Trophoblast cell (in vitro differentiated cells and primary cell): ENCODE measurements at regions not wholly inside any gene's neighbourhood (a gene's known extent, or its start where the extent isn't known, plus 50 kb on each side); places are given as distances from the start of the nearest gene placed in this dataset.
A peak's percentile ranks its signal among the peaks of the same experiment; 100 is the strongest.

Source experiments
- DNase-seq, 2 donors: peaks; one replicate each; pipeline ENCODE4 v3.0.0-alpha.2; 2016
- H2AFZ ChIP-seq: 2 replicates; pipeline ENCODE4 v1.6.1; 2013; ENCODE audit warnings: low read length, moderate library complexity, mild to moderate bottlenecking; ENCODE audit not compliant: insufficient read depth, poor library complexity
- H2AK5ac ChIP-seq: 2 replicates; pipeline ENCODE4 v1.6.1; 2013; ENCODE audit warnings: mild to moderate bottlenecking, low read length
- H2BK120ac ChIP-seq: 2 replicates; pipeline ENCODE4 v1.6.1; 2013; ENCODE audit warnings: low read length, mild to moderate bottlenecking, moderate library complexity; ENCODE audit not compliant: insufficient read depth, poor library complexity
- H2BK12ac ChIP-seq: 2 replicates; pipeline ENCODE4 v1.6.1; 2013; ENCODE audit warnings: mild to moderate bottlenecking, low read length, moderate library complexity
- H2BK5ac ChIP-seq: 2 replicates; pipeline ENCODE4 v1.6.1; 2013; ENCODE audit warnings: low read length, low read depth, moderate library complexity, mild to moderate bottlenecking; ENCODE audit not compliant: poor library complexity
- H3K14ac ChIP-seq: 2 replicates; pipeline ENCODE4 v1.6.1; 2013; ENCODE audit warnings: mild to moderate bottlenecking, low read length
- H3K18ac ChIP-seq: 2 replicates; pipeline ENCODE4 v1.6.1; 2013; ENCODE audit warnings: mild to moderate bottlenecking, low read length
- H3K23ac ChIP-seq: 2 replicates; pipeline ENCODE4 v1.6.1; 2013; ENCODE audit warnings: low read length
- H3K27ac ChIP-seq: 2 replicates; pipeline ENCODE4 v1.5.1; 2013; ENCODE audit warnings: low read depth, mild to moderate bottlenecking, inconsistent platforms, low read length, moderate library complexity
- H3K27me3 ChIP-seq: 2 replicates; pipeline ENCODE4 v1.6.1; 2013; ENCODE audit warnings: inconsistent platforms, mild to moderate bottlenecking, low read length, moderate library complexity; ENCODE audit not compliant: insufficient read depth
- H3K36me3 ChIP-seq, 2 experiments: 1 replicate in 1 of 2; 2 replicates in 1 of 2; pipeline ENCODE4 v1.6.1; 2013; ENCODE audit warnings: low read length in 2 of 2, mild to moderate bottlenecking in 2 of 2, moderate library complexity in 1 of 2; ENCODE audit not compliant: insufficient read depth in 2 of 2, control insufficient read depth in 1 of 2
- H3K4ac ChIP-seq: 2 replicates; pipeline ENCODE4 v1.6.1; 2013; ENCODE audit warnings: low read depth, mild to moderate bottlenecking, low read length, moderate library complexity
- H3K4me1 ChIP-seq, 2 experiments: 1 replicate in 1 of 2; 2 replicates in 1 of 2; pipeline ENCODE4 v1.6.1; 2013; ENCODE audit warnings: low read length in 2 of 2, mild to moderate bottlenecking in 2 of 2, moderate library complexity in 1 of 2; ENCODE audit not compliant: insufficient read depth in 2 of 2, control insufficient read depth in 1 of 2
- H3K4me2 ChIP-seq: 2 replicates; pipeline ENCODE4 v1.6.1; 2013; ENCODE audit warnings: inconsistent platforms, mild to moderate bottlenecking, low read length, moderate library complexity
- H3K4me3 ChIP-seq: 2 replicates; pipeline ENCODE4 v1.5.1; 2013; ENCODE audit warnings: mild to moderate bottlenecking, low read depth, low read length, inconsistent platforms
- H3K79me1 ChIP-seq: one replicate; pipeline ENCODE4 v1.6.1; 2013; ENCODE audit warnings: low read length
- H3K79me2 ChIP-seq: 2 replicates; pipeline ENCODE4 v1.6.1; 2013; ENCODE audit warnings: low read length, mild to moderate bottlenecking; ENCODE audit not compliant: control insufficient read depth, insufficient read depth, poor library complexity
- H3K9ac ChIP-seq: 2 replicates; pipeline ENCODE4 v1.6.1; 2013; ENCODE audit warnings: mild to moderate bottlenecking, low read length
- H3K9me3 ChIP-seq: 2 replicates; pipeline ENCODE4 v1.6.1; 2013; ENCODE audit warnings: low read depth, mild to moderate bottlenecking, control low read depth, inconsistent platforms, low read length; ENCODE audit not compliant: insufficient read depth
- H4K12ac ChIP-seq: 2 replicates; pipeline ENCODE4 v1.6.1; 2013; ENCODE audit warnings: low read depth, mild to moderate bottlenecking, low read length, moderate library complexity
- H4K8ac ChIP-seq: 2 replicates; pipeline ENCODE4 v1.6.1; 2013; ENCODE audit warnings: low read depth, mild to moderate bottlenecking, low read length, moderate library complexity
- H4K91ac ChIP-seq: one replicate; pipeline ENCODE4 v1.6.1; 2013; ENCODE audit warnings: low read depth, mild to moderate bottlenecking, low read length, moderate library complexity
- WGBS: extraction: QIAGEN DNeasy Blood & Tissue Kit; methylation state at CpG from one replicate; pipeline ENCODE4 v1.1.7; 2013; ENCODE audit warnings: missing lambda C conversion rate; ENCODE audit not compliant: insufficient read length, insufficient coverage; ENCODE audit errors: extremely low coverage; 5-methylcytosine and 5-hydroxymethylcytosine counted together

DNA sequence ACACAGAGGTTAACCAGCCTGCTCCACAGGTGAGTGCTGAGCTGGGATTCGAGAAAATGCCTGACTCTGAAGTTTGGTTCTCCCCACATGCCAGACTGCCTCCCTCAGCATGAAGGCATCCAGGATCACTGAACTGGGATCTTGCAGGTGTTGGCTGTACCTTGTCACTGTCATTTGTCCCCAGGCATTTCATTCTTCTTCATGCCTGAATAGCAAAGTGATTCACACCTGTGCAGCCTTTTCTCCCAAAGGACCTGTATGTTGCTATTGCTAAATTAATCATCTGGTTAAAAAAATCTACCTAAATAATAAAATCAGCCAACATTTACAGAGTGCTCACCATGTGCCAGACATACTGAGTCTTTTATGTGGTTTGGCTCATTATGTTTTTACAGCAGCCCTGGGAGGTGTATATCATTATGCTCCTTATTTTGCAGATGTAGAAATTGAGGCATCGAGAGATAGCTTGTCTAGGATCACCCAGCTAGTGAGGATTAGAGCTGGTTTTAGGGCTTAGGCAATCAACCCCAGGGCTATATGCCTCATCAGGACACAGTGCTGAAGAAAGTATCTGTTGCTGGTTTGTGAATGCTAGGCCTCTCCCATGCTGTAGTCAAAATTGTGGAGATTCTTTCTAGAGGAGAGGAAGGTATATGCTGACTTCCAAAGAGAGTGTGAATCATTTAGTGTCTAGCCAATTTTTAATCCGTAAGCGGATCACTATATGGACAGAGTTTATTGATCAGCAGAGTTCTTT, 204.4 kb downstream of the HIPK3 start:
- Histone ChIP-seq H3K4me2 (no peak overlapping the region), H2BK12ac (no peak overlapping the region), H3K4ac (no peak overlapping the region), H3K79me1 (no peaks in the 10 kb centered on the region), H3K9ac (no peak overlapping the region), H2BK5ac (no peak overlapping the region), H3K23ac (no peak overlapping the region), H3K4me1 (peaks cover 0 to 2% of the 10 kb centered on the region in 2 experiments), H2AK5ac (no peak overlapping the region), H4K12ac (no peak overlapping the region), H4K91ac (no peak overlapping the region), H3K27ac (no peak overlapping the region), H4K8ac (no peak overlapping the region), H3K9me3 (no peaks in the 10 kb centered on the region), H3K18ac (no peak overlapping the region), H3K79me2 (no peaks in the 10 kb centered on the region), H3K4me3 (no peak overlapping the region), H2BK120ac (no peak overlapping the region), H3K14ac (no peak overlapping the region), H2AFZ (no peak overlapping the region), H3K27me3 (no peaks in the 10 kb centered on the region), H3K36me3 (no peaks in the 10 kb centered on the region)
- peak; percentile 83 to 86 for DNase-seq
- WGBS = no CpG with 5 or more reads among the region's 4 CpGs

DNA sequence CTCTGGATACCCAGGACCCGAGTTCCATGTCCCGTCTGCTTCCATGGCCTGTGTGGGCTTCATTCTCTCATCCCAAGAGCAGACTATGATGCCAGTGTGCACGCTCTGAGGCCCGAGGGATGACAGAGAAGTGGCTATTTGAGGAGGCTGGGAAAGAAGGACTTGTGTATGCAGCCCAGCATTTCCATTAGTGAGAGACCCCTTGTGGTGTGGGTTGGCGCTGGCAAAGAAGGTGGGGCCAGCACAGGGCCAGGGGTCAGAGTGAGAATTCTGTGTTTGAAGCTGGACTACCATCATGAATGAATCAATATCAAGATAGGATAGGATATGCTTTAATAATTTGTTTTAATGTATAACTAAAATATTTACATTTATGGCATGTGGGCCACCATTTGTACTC, 200.8 kb downstream of the HIPK3 start:
- Histone ChIP-seq H2BK120ac (no peak overlapping the region), H3K4me1 (peaks cover 0 to 2% of the 10 kb centered on the region in 2 experiments), H4K12ac (no peak overlapping the region), H4K91ac (no peak overlapping the region), H2AK5ac (no peak overlapping the region), H3K4ac (no peak overlapping the region), H3K9me3 (no peaks in the 10 kb centered on the region), H3K23ac (no peak overlapping the region), H3K4me2 (no peak overlapping the region), H3K79me2 (no peaks in the 10 kb centered on the region), H3K9ac (no peak overlapping the region), H4K8ac (no peak overlapping the region), H3K14ac (no peak overlapping the region), H2AFZ (no peak overlapping the region), H3K79me1 (no peaks in the 10 kb centered on the region), H3K18ac (no peak overlapping the region), H3K27ac (no peak overlapping the region), H3K27me3 (no peaks in the 10 kb centered on the region), H2BK12ac (no peak overlapping the region), H3K4me3 (no peak overlapping the region), H3K36me3 (no peaks in the 10 kb centered on the region), H2BK5ac (no peak overlapping the region)
- DNase-seq = no peak
- WGBS = no CpG with 5 or more reads among the region's 5 CpGs

DNA sequence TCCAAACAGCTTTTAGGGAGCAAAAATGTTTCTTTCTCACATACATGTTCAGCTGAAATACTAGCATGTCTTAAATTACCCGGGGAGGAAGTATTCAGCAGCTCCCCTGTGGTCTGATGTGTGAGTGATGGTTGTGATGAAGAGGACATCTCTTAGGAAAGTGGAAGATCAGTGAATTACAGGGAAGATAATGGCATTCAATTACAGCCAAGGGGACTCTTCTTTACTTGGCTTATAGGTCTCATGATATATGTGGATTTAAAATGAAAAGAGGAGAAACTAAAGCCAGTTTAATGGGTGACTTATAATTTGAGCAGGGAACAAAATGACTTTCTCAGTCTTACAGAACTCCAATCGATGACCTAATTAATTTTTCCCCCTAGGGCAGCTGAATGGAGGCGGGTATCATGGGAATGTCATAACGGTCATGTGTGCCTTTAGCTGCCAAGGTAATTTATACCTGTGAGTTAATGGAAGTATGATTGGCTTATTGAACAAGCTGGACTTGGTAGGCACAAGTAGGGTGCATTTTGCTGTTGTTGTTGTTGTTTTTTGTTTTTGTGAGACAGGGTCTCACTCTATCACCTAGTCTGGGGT, 198.8 kb downstream of the HIPK3 start:
- Histone ChIP-seq H3K36me3 (no peaks in the 10 kb centered on the region), H2BK12ac (no peak overlapping the region), H2AK5ac (no peak overlapping the region), H3K23ac (no peak overlapping the region), H3K4me3 (no peak overlapping the region), H2BK120ac (no peak overlapping the region), H4K91ac (no peak overlapping the region), H2BK5ac (no peak overlapping the region), H3K79me1 (no peaks in the 10 kb centered on the region), H2AFZ (no peak overlapping the region), H3K79me2 (no peaks in the 10 kb centered on the region), H3K9ac (no peak overlapping the region), H3K4me1 (peaks cover 0 to 3% of the 10 kb centered on the region in 2 experiments), H3K27ac (no peak overlapping the region), H3K27me3 (no peaks in the 10 kb centered on the region), H3K9me3 (no peaks in the 10 kb centered on the region), H4K8ac (no peak overlapping the region), H3K4me2 (no peak overlapping the region), H3K14ac (no peak overlapping the region), H4K12ac (no peak overlapping the region), H3K4ac (no peak overlapping the region), H3K18ac (no peak overlapping the region)
- WGBS = no CpG with 5 or more reads among the region's 4 CpGs
- DNase-seq = no peak

DNA sequence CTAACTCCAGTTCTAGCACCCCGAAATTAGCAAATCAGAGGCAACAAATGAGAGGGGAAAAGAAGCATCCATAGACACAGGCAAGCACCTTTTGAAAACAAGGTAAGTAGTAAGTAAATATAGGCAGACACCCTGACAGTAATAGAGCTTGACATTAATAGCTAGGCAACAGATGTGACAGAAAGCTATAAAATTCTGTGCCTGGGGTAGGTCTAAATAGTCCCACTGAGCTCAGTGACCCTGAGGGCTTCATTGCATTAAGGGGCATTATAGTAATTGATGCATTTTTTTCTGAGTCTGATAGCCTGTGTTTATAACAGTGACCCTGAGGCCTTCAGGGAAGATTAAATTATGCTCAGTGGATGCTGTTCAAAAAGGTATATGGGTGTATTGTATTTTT, 197.1 kb downstream of the HIPK3 start:
- WGBS = 43% methylated on average over 1 of the region's 1 CpG
- H4K8ac ChIP-seq = no peak overlapping the region
- H3K4me2 ChIP-seq = no peak overlapping the region
- no peaks in the 10 kb centered on the region for H3K36me3 ChIP-seq
- H4K12ac ChIP-seq = no peak overlapping the region
- H3K9ac ChIP-seq = no peak overlapping the region
- H2BK12ac ChIP-seq = no peak overlapping the region
- no peak overlapping the region for H3K18ac ChIP-seq
- H3K4me3 ChIP-seq = no peak overlapping the region
- no peak overlapping the region for H3K27ac ChIP-seq
- no peak overlapping the region for H2BK5ac ChIP-seq
- H2AK5ac ChIP-seq = no peak overlapping the region
- DNase-seq = no peak
- H3K9me3 ChIP-seq = no peaks in the 10 kb centered on the region
- no peaks in the 10 kb centered on the region for H3K27me3 ChIP-seq
- H4K91ac ChIP-seq = no peak overlapping the region
- H3K4ac ChIP-seq = no peak overlapping the region
- H2BK120ac ChIP-seq = no peak overlapping the region
- H2AFZ ChIP-seq = no peak overlapping the region
- peaks cover 3 to 6% of the 10 kb centered on the region in 2 experiments for H3K4me1 ChIP-seq
- H3K23ac ChIP-seq = no peak overlapping the region
- H3K14ac ChIP-seq = no peak overlapping the region
- H3K79me2 ChIP-seq = no peaks in the 10 kb centered on the region
- H3K79me1 ChIP-seq = peaks cover 2% of the 10 kb centered on the region
